WTC11 (cell line): ENCODE measurements at regions not wholly inside any gene's neighbourhood (a gene's known extent, or its start where the extent isn't known, plus 50 kb on each side); places are given as distances from the start of the nearest gene placed in this dataset.

Experiments used
- CBFB ChIP-seq: sonication (generic); formaldehyde crosslinking; IDR thresholded peaks from 2 replicates; pipeline ENCODE4 v1.8.1; 2022; ENCODE audit warnings: mild to moderate bottlenecking, low read depth, missing genetic modification reagents
- ESRRA ChIP-seq: sonication (generic); formaldehyde crosslinking; IDR thresholded peaks from 2 replicates; pipeline ENCODE4 v1.8.1; 2022; ENCODE audit warnings: mild to moderate bottlenecking, missing genetic modification reagents, borderline replicate concordance
- FOXJ3 ChIP-seq: sonication (generic); formaldehyde crosslinking; IDR thresholded peaks from 2 replicates; pipeline ENCODE4 v1.9.0; 2021; ENCODE audit warnings: missing genetic modification reagents, mild to moderate bottlenecking, borderline replicate concordance
- IRF2 ChIP-seq: sonication (generic); formaldehyde crosslinking; IDR thresholded peaks from 2 replicates; pipeline ENCODE4 v1.8.0; 2022; ENCODE audit warnings: low read depth, missing genetic modification reagents, borderline replicate concordance
- NR1H2 ChIP-seq: sonication (generic); formaldehyde crosslinking; IDR thresholded peaks from 2 replicates; pipeline ENCODE4 v1.9.0; 2021; ENCODE audit warnings: mild to moderate bottlenecking, moderate library complexity, missing genetic modification reagents
- NR2C2 ChIP-seq: sonication (generic); formaldehyde crosslinking; IDR thresholded peaks from 2 replicates; pipeline ENCODE4 v1.8.0; 2022; ENCODE audit warnings: mild to moderate bottlenecking, missing genetic modification reagents
- SP1 ChIP-seq: sonication (generic); formaldehyde crosslinking; conservative IDR thresholded peaks from 2 replicates; pipeline ENCODE4 v1.8.1; 2022; ENCODE audit warnings: missing genetic modification reagents
- ZNF138 ChIP-seq: sonication (generic); formaldehyde crosslinking; conservative IDR thresholded peaks from 2 replicates; pipeline ENCODE4 v1.8.1; 2022; ENCODE audit warnings: mild to moderate bottlenecking, moderate library complexity, missing genetic modification reagents
- ZNF317 ChIP-seq: sonication (generic); formaldehyde crosslinking; IDR thresholded peaks from 2 replicates; pipeline ENCODE4 v1.8.1; 2023; ENCODE audit warnings: low read depth, mild to moderate bottlenecking, moderate library complexity, missing genetic modification reagents, borderline replicate concordance
- TF ChIP-seq, protein P1 (sequence below): sonication (generic); formaldehyde crosslinking; IDR thresholded peaks from 2 replicates; pipeline ENCODE4 v1.8.0; 2022; ENCODE audit warnings: mild to moderate bottlenecking, missing genetic modification reagents
- TF ChIP-seq, protein P2 (sequence below): fragments of 200-600 bp; IDR thresholded peaks from 2 replicates; pipeline ENCODE4 v1.8.0; 2022; ENCODE audit warnings: antibody characterized with exemption
- TF ChIP-seq, protein P3 (sequence below): sonication (generic); formaldehyde crosslinking; IDR thresholded peaks from 2 replicates; pipeline ENCODE4 v1.8.0; 2022; ENCODE audit warnings: mild to moderate bottlenecking, missing genetic modification reagents
- TF ChIP-seq, protein P4 (sequence below): fragments of 250-450 bp; sonication (Bioruptor Pico); conservative IDR thresholded peaks from 2 replicates; pipeline ENCODE4 v1.9.0; 2021; ENCODE audit warnings: mild to moderate bottlenecking
- TF ChIP-seq, protein P5 (sequence below): sonication (generic); formaldehyde crosslinking; IDR thresholded peaks from 2 replicates; pipeline ENCODE4 v1.8.1; 2023; ENCODE audit warnings: mild to moderate bottlenecking, missing genetic modification reagents

DNA sequence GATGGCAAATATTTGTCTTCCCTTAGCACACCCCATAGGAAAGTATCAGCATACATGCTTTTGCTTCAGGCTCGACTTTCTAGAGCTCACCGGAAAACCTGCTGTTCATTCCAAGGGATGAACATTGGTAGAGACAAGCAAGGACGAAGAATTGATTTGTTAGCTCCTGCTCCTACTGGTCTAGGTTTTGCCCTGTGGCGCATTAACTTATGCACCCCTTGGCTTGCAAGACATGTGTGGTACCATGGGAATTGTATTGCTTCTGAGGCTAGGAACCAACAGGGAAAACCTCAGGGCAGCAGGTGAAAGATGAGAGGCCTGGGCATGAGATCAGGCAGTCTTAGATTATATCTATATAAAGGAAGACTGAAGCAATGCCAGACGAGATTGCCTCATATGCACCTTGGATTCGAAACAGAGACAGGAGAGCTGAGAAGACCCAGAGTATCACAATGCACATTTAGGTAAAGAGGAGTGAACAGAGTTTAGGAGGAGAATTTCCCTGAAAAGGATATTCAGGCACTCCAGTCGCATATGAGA lies 771.2 kb upstream of the B3GALT2 start:
- TF ChIP-seq, protein P1, sequence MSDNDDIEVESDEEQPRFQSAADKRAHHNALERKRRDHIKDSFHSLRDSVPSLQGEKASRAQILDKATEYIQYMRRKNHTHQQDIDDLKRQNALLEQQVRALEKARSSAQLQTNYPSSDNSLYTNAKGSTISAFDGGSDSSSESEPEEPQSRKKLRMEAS (CRISPR knock-in tag), result no peak
- TF ChIP-seq ZNF317 (CRISPR knock-in tag) (no peak), SP1 (no peak), FOXJ3 (no peak), CBFB (CRISPR knock-in tag) (no peak), IRF2 (CRISPR knock-in tag) (no peak), ESRRA (CRISPR knock-in tag) (no peak), ZNF138 (CRISPR knock-in tag) (no peak), NR1H2 (CRISPR knock-in tag) (no peak), NR2C2 (CRISPR knock-in tag) (no peak)
- TF ChIP-seq, protein P2, sequence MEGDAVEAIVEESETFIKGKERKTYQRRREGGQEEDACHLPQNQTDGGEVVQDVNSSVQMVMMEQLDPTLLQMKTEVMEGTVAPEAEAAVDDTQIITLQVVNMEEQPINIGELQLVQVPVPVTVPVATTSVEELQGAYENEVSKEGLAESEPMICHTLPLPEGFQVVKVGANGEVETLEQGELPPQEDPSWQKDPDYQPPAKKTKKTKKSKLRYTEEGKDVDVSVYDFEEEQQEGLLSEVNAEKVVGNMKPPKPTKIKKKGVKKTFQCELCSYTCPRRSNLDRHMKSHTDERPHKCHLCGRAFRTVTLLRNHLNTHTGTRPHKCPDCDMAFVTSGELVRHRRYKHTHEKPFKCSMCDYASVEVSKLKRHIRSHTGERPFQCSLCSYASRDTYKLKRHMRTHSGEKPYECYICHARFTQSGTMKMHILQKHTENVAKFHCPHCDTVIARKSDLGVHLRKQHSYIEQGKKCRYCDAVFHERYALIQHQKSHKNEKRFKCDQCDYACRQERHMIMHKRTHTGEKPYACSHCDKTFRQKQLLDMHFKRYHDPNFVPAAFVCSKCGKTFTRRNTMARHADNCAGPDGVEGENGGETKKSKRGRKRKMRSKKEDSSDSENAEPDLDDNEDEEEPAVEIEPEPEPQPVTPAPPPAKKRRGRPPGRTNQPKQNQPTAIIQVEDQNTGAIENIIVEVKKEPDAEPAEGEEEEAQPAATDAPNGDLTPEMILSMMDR, result no peak
- TF ChIP-seq, protein P3, sequence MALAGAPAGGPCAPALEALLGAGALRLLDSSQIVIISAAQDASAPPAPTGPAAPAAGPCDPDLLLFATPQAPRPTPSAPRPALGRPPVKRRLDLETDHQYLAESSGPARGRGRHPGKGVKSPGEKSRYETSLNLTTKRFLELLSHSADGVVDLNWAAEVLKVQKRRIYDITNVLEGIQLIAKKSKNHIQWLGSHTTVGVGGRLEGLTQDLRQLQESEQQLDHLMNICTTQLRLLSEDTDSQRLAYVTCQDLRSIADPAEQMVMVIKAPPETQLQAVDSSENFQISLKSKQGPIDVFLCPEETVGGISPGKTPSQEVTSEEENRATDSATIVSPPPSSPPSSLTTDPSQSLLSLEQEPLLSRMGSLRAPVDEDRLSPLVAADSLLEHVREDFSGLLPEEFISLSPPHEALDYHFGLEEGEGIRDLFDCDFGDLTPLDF (CRISPR knock-in tag), result no peak
- TF ChIP-seq, protein P4, sequence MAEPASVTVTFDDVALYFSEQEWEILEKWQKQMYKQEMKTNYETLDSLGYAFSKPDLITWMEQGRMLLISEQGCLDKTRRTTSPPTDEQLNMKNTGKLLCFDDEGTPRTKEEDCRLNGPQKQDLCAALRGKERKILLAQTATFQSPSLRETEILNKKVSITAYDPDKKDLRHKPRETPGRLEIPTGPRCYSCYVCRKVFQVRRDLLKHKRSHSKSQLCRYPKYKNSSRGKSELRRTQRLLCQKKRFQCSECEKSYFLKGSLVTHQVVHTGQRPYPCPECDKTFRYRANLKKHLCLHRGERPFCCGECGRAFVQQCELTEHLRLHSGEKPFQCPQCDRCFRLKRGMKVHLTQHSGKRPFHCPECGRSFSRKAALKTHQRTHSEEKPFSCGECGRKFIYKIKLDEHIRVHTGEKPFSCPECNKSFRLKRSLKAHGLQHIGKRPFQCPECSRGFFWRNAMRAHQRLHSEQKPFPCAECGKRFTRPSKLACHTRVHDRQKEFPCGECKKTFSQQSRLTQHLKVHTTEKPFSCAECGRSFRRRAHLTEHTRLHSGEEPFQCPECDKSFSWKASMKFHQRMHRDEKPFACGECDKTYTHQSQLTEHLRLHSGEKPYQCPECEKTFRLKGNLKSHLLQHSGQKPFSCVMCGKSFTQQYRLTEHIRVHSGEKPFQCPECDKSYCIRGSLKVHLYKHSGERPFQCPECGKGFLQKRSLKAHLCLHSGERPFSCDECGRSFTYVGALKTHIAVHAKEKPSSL (CRISPR knock-in tag), result no peak
- TF ChIP-seq, protein P5, sequence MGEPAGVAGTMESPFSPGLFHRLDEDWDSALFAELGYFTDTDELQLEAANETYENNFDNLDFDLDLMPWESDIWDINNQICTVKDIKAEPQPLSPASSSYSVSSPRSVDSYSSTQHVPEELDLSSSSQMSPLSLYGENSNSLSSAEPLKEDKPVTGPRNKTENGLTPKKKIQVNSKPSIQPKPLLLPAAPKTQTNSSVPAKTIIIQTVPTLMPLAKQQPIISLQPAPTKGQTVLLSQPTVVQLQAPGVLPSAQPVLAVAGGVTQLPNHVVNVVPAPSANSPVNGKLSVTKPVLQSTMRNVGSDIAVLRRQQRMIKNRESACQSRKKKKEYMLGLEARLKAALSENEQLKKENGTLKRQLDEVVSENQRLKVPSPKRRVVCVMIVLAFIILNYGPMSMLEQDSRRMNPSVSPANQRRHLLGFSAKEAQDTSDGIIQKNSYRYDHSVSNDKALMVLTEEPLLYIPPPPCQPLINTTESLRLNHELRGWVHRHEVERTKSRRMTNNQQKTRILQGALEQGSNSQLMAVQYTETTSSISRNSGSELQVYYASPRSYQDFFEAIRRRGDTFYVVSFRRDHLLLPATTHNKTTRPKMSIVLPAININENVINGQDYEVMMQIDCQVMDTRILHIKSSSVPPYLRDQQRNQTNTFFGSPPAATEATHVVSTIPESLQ, result no peak
